ENCODE measurements at regions not wholly inside any gene's neighbourhood (a gene's known extent, or its start where the extent isn't known, plus 50 kb on each side); places are given as distances from the start of the nearest gene placed in this dataset.
"Not testable (repeated sequence)": the region's sequence is repeated elsewhere in the genome, so short reads cannot be mapped to it uniquely, and the experiment has no call there.

DNA sequence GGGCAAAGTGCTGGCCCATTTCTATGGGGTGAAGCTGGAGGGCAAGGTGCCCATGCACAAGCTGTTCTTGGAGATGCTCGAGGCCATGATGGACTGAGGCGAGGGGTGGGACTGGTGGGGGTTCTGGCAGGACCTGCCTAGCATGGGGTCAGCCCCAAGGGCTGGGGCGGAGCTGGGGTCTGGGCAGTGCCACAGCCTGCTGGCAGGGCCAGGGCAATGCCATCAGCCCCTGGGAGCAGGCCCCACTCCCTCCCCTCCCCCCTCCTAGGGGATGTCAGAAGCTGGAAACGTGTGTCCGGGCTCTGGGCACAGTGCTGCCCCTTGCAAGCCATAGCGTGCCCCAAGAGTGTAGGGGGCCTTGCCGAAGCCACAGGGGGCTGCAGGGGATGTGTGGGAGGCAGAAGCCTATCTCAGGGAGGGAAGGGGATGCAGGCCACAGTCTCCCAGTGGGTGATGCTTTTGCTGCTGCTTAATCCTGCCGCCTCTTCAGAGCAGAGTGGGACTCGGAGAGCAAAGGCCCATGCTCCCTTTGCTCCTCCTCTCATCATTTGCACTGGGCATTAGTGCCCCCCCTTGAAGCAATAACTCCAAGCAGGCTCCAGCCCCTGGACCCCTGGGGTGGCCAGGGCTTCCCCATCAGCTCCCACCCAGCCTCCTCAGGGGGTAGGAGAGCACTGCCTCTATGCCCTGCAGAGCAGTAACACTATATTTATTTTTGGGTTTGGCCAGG, 85.2 kb downstream of the MRPL57 start:
- DNase-seq: not testable (repeated sequence)

DNA sequence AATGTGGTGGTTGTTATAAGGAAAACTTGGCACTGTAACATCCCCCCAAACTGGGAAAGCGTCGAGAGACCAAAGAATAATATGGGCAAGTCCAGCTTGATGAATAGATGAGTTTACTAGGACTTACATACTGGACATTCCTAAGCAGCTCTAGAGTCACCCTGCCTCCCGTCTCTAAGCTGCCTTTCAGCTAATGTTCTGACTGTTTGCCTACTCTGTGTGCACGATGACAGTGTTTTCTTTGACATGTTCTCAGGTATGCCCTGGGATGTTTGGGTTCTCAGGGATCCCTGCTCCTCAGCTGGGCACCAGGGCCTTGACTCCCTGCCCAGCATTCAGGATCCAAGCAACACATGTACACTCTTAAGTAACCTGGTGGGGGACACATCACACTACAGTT, 87.5 kb downstream of the MRPL57 start:
- not testable (repeated sequence) for DNase-seq

DNA sequence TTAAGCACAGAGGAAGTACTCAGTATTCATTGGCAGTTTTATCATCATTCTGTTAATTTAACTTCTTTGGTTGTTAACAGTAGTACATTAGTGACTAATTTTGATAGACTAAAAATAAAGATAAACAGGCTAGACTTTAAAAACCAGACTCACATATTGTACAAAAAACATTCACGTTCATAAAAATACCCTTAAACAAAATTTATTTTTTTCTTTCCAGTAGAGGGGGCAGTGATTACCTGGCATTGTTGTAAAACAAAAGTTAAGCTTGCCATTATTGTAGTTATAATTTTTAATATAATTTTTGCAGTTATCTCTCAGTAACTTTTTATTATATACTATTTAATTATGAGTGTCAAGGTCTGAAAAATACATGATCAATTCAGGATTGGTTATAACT, 92.0 kb downstream of the MRPL57 start:
- DNase-seq: not testable (repeated sequence)

DNA sequence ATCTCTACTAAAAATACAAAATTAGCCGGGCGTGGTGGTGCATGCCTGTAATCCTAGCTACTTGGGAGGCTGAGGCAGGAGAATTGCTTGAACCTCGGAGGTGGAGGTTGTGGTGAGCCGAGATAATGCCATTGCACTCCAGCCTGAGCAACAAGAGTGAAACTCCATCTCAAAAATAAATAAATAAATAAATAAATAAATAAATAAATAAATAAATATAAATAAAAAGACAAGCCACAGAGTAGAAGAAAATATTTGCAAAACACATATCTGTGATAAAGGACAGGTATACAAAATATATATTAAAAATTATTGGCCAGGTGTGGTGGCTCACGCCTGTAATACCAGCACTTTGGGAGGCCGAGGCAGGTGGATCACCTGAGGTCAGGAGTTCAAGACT, 96.0 kb downstream of the MRPL57 start:
- DNase-seq: not testable (repeated sequence)

DNA sequence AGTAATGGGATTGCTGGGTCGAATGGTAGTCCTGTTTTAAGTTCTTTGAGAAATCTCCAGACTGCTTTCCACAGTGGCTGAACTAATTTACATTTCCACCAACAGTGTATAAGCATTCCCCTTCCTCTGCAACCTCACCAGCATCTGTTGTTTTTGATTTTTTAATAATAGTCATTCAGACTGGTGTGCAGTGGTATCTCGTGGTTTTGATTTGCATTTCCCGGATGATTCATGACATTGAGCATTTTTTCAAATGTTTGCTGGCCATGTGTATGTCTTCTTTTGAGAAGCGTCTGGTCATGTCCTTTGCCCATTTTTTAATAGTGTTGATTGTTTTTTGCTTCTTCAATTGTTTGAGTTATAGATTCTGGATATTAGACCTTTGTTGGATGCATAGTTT, 98.0 kb downstream of the MRPL57 start:
- DNase-seq: not testable (repeated sequence)

DNA sequence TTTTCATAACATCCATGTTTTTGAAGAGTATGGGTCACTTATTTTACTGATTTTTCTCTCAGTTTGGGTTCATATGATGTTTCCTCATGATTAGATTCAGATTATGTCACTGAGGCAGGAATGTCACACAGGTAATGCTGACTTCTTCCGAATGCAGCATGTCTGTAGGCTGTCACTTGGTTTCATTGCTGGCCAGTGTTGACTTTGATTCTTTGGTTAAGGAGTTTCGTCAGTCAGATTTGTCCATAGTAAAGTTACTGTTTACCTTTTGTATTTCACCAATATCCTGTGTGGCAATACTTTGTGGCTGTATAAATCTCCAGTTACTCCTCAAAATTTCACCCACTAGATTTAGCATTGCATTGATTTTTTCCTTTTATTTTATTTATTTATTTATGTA, 105.6 kb downstream of the MRPL57 start:
- DNase-seq: no peak

DNA sequence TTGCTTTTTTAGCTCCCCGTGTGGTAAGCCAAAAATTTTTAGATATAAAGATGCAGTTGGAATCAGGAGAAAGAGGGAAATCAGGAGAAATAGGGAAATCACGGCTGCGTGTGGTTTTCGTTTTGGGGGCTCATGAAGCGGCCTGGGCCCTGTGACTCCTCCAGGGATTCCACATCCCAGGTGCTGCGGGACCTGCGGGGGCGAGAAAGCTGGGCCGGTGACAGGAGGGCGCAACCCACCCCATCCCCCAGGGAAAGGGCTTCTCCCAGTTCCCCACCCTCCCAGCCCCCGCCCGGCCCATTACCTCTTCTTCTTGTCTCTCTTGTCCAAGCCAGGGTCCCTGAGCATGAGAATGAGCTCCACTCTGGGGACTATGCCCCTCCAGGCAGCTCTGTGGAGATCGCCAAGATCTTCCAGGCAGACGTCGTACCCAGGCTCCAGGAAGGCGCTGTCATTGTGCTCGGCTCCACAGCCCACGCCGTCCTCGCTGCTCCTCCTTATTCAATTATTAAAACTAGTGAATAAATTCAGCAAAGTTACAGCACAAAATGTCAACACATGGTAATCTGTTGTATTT, 111.0 kb downstream of the MRPL57 start:
- peak in 2 of 56 donors; percentile 3 to 4 for DNase-seq

- no peak for DNase-seq
Measured at GRCh38 chr13:21289475-21289874, 113.0 kb downstream of the MRPL57 start.

DNA sequence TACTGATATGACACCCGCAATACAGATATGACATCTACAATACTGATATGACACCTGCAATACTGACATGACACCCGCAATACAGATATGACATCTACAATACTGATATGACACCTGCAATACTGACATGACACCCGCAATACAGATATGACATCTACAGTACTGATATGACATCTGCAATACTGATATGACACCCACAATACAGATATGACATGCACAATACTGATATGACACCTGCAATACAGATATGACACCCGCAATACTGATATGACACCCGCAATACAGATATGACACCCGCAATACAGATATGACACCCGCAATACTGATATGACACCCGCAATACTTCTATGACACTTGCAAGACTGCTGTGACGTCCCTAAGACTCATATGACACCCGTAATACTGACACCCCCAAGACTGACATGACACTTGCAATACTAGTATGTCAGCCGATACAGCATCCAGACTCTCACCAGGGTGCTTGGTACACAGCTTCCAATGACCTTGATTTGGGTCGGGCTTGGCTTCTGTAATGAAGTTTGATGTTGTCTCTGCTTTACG, 114.1 kb downstream of the MRPL57 start:
- not testable (repeated sequence) for DNase-seq

GRCh38 chr13:21291840-21292239, 115.4 kb downstream of the MRPL57 start:
- DNase-seq: no peak

- peak in 39 of 56 donors; percentile 6 to 69 (median 34) for DNase-seq
Measured at GRCh38 chr13:21296991-21297390, 120.5 kb downstream of the MRPL57 start.

DNA sequence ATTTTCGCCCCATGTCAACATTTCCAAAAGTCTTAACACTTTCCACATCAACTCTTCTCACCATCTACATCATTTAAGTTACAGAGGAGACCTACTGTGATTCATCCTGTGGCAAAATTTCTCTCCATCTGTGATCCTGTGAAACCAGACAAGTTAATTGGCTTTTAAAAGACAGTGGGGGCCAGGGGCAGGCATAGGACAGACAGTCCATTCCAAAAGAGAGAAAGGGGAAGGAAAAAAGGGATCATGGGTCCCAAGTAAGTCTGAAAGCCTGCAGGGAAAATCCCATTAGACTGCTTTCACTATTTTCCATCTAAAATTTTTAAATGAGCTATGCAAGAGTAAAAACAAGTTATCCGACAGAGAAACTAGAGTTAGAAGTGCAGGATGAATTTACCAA, 121.0 kb downstream of the MRPL57 start:
- peak in 1 of 56 donors; percentile 43 for DNase-seq

GRCh38 chr13:21297914-21298831, 121.7 kb downstream of the MRPL57 start:
- DNase-seq: peak in 55 of 56 donors; percentile 25 to 89 (median 72)

DNA sequence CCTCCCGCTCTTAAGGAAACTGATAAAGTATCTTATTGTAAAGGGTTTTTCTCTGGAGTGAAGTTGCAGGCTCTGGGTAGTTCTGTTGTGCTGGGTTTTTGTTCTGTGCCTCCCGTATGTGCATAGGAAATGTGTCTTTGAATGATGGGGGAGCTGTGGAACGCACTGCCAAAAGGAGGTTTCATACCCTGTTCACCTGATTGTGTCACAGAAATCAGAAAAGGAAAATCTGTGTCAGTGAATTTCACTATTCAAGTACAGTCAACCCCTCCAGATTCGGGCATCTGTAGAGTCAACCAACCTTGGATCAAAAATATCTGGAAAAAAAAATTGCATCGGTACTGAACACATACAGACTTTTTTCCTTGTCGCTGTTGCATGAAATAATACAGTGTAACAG, 127.8 kb downstream of the MRPL57 start:
- no peak for DNase-seq

DNA sequence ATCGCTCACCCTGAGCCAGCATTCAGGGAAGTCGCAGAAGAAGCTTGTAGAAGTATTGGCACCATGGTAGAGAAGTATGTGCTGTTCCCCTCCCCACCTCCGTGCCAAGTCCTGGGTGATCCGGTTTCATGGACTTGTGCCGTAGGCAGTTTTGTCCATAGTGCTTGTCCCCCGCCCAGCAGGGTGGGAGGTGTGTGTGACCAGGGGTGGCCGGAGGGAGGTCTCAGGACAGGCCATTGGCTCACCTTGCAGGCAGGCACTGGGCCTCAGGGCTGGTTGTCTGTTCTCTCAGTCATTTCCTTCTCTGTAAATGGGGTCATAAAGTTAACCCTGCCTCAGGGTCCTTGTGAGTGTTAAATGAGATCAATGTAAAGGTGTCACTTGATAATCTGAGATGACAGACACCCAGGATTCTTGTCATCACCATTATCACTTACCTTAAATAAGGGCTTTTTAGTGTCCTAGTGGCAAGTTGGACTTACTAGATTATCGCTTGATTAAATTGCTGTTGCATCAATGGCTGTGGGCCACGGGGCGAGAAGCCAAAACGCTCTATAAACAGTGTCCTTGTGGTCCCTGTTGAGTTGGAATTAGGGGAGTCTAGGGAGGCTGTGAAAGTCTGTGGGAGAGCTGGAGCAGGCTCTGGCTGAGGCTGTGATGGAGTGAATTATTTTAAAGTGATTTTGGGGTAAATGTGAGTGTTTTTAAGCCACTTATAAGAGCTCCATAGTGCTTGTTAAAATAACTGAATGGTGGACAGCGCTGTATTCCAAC, 130.0 kb downstream of the MRPL57 start:
- DNase-seq: not testable (repeated sequence)

DNA sequence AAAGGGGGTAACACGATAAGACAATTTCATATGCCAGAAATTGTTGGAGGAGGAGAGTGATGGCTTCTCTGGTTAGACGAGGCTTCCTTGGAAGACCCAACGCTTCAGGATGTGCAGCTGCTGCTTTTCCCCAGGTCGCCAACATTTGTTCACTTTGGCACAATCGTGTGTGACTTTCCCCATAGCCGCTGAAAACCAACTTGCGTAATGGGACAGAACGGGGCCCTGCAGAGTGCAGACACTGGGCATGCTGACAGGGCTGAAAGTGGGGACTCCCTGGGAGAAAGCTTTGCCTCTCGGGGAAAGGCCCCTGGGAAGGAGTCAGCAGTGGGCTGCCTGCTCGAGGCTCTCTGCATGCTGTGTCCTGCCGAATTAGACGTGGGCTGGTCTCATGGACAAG, 130.7 kb downstream of the MRPL57 start:
- not testable (repeated sequence) for DNase-seq

DNA sequence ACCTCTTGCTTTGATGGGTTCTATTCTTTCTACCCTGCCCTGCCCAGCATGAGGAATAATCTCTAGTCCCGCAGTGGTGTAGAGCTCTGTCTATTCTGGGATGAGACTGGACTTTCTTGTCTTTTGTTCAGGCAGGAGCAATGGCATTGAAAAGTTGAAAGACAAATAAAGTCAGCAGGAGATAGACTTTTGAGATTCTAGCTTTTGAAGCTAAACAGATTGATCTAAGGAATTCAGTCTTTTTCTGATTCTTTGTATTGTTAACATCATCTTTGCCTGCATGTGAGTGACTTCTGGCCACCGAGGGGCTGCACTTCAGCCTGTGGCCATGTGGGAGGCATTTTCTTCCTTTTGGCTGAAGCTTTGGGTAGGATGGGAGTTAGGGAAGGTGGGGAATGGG, 132.4 kb downstream of the MRPL57 start:
- DNase-seq: no peak

DNA sequence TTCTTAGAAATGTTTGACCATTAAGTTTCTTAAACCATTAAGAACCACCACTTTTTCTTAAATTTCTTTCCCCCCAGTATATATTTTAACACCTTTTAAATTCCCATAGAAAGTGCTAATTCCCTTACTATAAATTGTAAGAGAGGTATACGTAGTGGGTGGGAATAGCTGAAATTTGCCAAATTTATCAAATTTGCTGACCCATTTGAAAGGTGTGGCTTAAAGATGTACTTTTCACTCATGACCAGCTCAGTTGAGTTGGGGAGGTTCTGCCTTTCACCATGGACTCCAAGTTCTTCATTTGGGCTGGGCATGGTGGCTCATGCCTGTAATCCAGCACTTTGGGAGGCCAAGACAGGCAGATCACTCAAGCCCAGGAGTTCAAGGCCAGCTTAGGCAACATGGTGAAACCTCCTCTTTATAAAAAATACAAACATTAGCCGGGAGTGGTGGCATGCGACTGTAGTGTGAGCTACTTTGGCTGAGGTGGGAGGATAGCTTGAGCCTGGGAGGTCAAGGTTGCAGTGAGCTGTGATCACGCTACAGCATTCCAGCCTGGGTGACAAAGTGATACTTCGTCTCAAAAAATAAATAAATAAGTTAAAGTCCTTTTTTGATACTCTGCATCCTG, 133.2 kb downstream of the MRPL57 start:
- DNase-seq: no peak

DNA sequence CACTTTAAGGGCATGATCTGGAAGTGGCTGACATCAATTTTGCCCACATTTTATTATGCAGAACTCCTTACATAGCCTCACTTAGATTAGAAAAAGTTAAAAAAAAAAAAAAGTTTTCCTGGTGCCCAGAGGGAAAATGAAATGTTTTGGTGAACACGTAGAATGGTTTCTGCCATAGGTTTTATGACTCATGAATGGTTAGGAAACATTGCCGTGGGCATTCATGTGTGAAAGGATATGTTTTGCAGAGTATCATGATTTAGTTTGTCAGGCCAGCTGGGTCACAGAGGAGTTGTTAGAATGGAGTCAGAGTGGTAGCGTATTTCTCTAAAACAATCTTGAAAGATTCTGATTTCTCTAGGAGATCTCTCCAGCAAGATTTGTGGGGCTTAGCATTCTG, 133.8 kb downstream of the MRPL57 start:
- DNase-seq: no peak

GRCh38 chr13:21314976-21315375, 138.5 kb downstream of the MRPL57 start:
- not testable (repeated sequence) for DNase-seq

Measured in amygdala (tissue), 56 donors.